Transverse colon (tissue), 4 donors: ENCODE measurements at regions not wholly inside any gene's neighbourhood (a gene's known extent, or its start where the extent isn't known, plus 50 kb on each side); places are given as distances from the start of the nearest gene placed in this dataset.

Experiments used
- DNase-seq: peaks from one replicate; pipeline ENCODE4 v3.0.0-alpha.2; 2019
- H3K27ac ChIP-seq, 4 donors: fragments of 200-600 bp; sonication (generic); 2 replicates each; pipeline ENCODE4 v1.5.1; 2016 to 2018; ENCODE audit warnings: inconsistent platforms in 4 of 4
- H3K27me3 ChIP-seq: fragments of 200-600 bp; sonication (generic); 2 replicates; pipeline ENCODE4 v1.5.1; 2017; ENCODE audit warnings: inconsistent platforms
- H3K36me3 ChIP-seq, 4 donors: fragments of 200-600 bp; sonication (generic); 2 replicates each; pipeline ENCODE4 v1.5.1; 2017 to 2019; ENCODE audit warnings: inconsistent platforms in 4 of 4
- H3K4me1 ChIP-seq, 4 donors: fragments of 200-600 bp; sonication (generic); 2 replicates each; pipeline ENCODE4 v1.5.1; 2017 to 2020; ENCODE audit warnings: inconsistent platforms in 4 of 4
- H3K4me3 ChIP-seq, 4 donors: fragments of 200-600 bp; sonication (generic); 1 replicate in 1 of 4; 2 replicates in 3 of 4; pipeline versions ENCODE4 v1.5.1 to v1.6.1; 2017 to 2019; ENCODE audit warnings: inconsistent platforms in 4 of 4
- H3K9me3 ChIP-seq, 2 donors: fragments of 200-600 bp; sonication (generic); 2 replicates each; pipeline ENCODE4 v1.5.1; 2017 to 2019; ENCODE audit warnings: inconsistent platforms in 2 of 2
- CTCF ChIP-seq, 5 experiments: fragments of 200-600 bp in 3 of 5; fragments of 450-650 bp in 2 of 5; sonication (generic) in 3 of 5; IDR thresholded peaks; 1 replicate in 2 of 5; 2 replicates in 3 of 5; pipeline ENCODE4 v1.5.1; 2016 to 2017; ENCODE audit warnings: antibody characterized with exemption in 5 of 5, inconsistent platforms in 3 of 5, mild to moderate bottlenecking in 2 of 5, moderate library complexity in 1 of 5
- EP300 ChIP-seq: sonication (generic); formaldehyde crosslinking; IDR thresholded peaks from one replicate; pipeline ENCODE4 v1.6.1; 2017; ENCODE audit warnings: antibody characterized with exemption, low read depth
- POLR2A ChIP-seq: fragments of 450-650 bp; IDR thresholded peaks from one replicate; pipeline ENCODE4 v1.6.1; 2016; ENCODE audit warnings: antibody characterized with exemption, mild to moderate bottlenecking, moderate library complexity
- POLR2AphosphoS5 ChIP-seq, 3 donors: sonication (generic); formaldehyde crosslinking; IDR thresholded peaks; one replicate each; pipeline ENCODE4 v1.6.1; 2016; ENCODE audit warnings: antibody characterized with exemption in 3 of 3
- WGBS, 2 donors: methylation state at CpG; one replicate each; pipeline ENCODE4 v1.1.5; 2018; ENCODE audit warnings: low coverage in 1 of 2; 5-methylcytosine and 5-hydroxymethylcytosine counted together
- in situ Hi-C, 4 donors: fragments of 200-750 bp; cut with MboI; loops; one replicate each; pipeline versions ENCODE4 v1.15.0 to v1.15.1; 2017; ENCODE audit warnings: low sequenced_read_pairs in 3 of 4, low pct_ligation_motif_present in 1 of 4, low pct_unique_long_range_greater_than_20kb in 1 of 4
- intact Hi-C: fragments of 100-400 bp; cut with DNase I; formaldehyde crosslinking; loops from one replicate; pipeline ENCODE4 v1.15.1; 2023; ENCODE audit warnings: low total_unique reads

GRCh38 chr11:131191606-131192005, 178.8 kb upstream of the NTM start:
- 67% methylated on average over 4 of the region's 4 CpGs; no CpG with 5 or more reads in 1 of the 2 donors for WGBS, 2 donors
- in situ Hi-C loops (no loop called here), intact Hi-C loops (no loop called here)
- Histone ChIP-seq H3K27me3 (no peaks in the 10 kb centered on the region), H3K27ac (no peak overlapping the region), H3K9me3 (no peaks in the 10 kb centered on the region), H3K36me3 (no peaks in the 10 kb centered on the region), H3K4me3 (no peak overlapping the region), H3K4me1 (peaks cover 4 to 14% (median 5%) of the 10 kb centered on the region in 4 donors)
- no peak for DNase-seq
- no peak for TF ChIP-seq CTCF (IDR thresholded peaks at IDR 0.05)
- TF ChIP-seq POLR2A, result no peak
- TF ChIP-seq EP300, result no peak
- TF ChIP-seq POLR2AphosphoS5 (IDR thresholded peaks at IDR 0.05), result no peak

DNA sequence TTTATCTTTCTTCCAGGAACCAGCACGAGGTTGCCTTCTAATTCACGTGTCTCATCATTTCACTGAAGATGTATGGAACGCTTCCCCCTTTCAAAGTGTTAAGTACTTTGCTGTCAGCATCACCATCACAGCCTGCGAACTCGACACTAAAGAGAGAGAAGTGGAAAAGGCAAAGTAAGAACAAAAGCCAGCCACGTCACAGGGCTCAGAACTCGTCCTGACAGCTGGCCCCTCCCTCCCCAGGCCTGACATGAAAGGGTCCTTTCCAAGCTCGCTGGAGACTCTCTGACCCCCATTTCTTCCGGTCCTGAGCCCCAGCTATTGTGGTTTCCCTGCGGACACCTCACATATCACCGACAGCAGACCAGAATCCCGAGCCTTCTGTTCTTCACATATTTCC, 177.8 kb upstream of the NTM start:
- TF ChIP-seq POLR2AphosphoS5 (IDR thresholded peaks at IDR 0.05) (no peak), CTCF (IDR thresholded peaks at IDR 0.05) (no peak), POLR2A (no peak), EP300 (no peak)
- no peaks in the 10 kb centered on the region for H3K36me3 ChIP-seq
- H3K4me3 ChIP-seq, result no peak overlapping the region
- H3K9me3 ChIP-seq, result no peaks in the 10 kb centered on the region
- no peaks in the 10 kb centered on the region for H3K27me3 ChIP-seq
- in situ Hi-C loops, result no loop called here
- WGBS, 2 donors, result 73 to 88% methylated on average over 6 to 12 of the region's 12 CpGs
- no peak overlapping the region for H3K27ac ChIP-seq
- intact Hi-C loops, result no loop called here
- H3K4me1 ChIP-seq, result peaks cover 4 to 17% (median 6%) of the 10 kb centered on the region in 4 donors
- no peak for DNase-seq

- H3K4me1 ChIP-seq, result peaks cover 4 to 17% (median 6%) of the 10 kb centered on the region in 4 donors
- TF ChIP-seq EP300, result no peak
- no peak for TF ChIP-seq CTCF (IDR thresholded peaks at IDR 0.05)
- no peak for TF ChIP-seq POLR2AphosphoS5 (IDR thresholded peaks at IDR 0.05)
- no peak for TF ChIP-seq POLR2A
- in situ Hi-C loops (no loop called here), intact Hi-C loops (no loop called here)
- H3K9me3 ChIP-seq, result no peaks in the 10 kb centered on the region
- WGBS, 2 donors, result 80 to 83% methylated on average over 8 to 11 of the region's 11 CpGs
- H3K27me3 ChIP-seq, result no peaks in the 10 kb centered on the region
- no peak overlapping the region for H3K4me3 ChIP-seq
- H3K27ac ChIP-seq, result no peak overlapping the region
- H3K36me3 ChIP-seq, result no peaks in the 10 kb centered on the region
- no peak for DNase-seq
Observed at GRCh38 chr11:131193031-131193501, 177.3 kb upstream of the NTM start.

DNA sequence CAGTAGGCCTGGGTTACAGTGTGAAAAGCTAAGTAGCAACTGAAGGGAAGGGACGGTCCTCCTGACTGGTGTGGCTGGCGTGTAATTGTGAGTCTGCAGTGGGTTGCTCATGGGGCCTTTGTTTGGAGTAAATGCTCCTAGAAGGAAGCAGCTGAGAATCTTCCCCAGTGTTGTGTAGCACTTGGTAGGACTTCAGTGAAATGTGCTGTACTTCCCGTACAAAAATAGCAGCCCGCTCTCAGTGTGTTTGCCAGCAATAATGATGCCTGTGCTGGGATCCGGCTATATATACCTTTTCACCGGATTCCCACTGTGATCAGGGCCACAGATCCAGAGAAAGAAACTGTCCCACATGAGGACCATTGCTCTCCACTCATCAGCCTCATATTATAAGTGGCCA, 175.7 kb upstream of the NTM start:
- no peak for DNase-seq
- in situ Hi-C loops, result no loop called here
- H3K4me3 ChIP-seq, result no peak overlapping the region
- no peaks in the 10 kb centered on the region for H3K9me3 ChIP-seq
- TF ChIP-seq POLR2AphosphoS5 (IDR thresholded peaks at IDR 0.05), result no peak
- TF ChIP-seq CTCF (IDR thresholded peaks at IDR 0.05), result no peak
- TF ChIP-seq EP300, result no peak
- no peak for TF ChIP-seq POLR2A
- intact Hi-C loops, result no loop called here
- no peaks in the 10 kb centered on the region for H3K36me3 ChIP-seq
- H3K27ac ChIP-seq, result no peak overlapping the region
- WGBS, 2 donors, result 77 to 90% methylated on average over 3 to 6 of the region's 6 CpGs
- H3K4me1 ChIP-seq, result peaks cover 4 to 17% (median 6%) of the 10 kb centered on the region in 4 donors
- no peaks in the 10 kb centered on the region for H3K27me3 ChIP-seq
